ENCODE measurements at regions not wholly inside any gene's neighbourhood (a gene's known extent, or its start where the extent isn't known, plus 50 kb on each side); places are given as distances from the start of the nearest gene placed in this dataset.

DNA sequence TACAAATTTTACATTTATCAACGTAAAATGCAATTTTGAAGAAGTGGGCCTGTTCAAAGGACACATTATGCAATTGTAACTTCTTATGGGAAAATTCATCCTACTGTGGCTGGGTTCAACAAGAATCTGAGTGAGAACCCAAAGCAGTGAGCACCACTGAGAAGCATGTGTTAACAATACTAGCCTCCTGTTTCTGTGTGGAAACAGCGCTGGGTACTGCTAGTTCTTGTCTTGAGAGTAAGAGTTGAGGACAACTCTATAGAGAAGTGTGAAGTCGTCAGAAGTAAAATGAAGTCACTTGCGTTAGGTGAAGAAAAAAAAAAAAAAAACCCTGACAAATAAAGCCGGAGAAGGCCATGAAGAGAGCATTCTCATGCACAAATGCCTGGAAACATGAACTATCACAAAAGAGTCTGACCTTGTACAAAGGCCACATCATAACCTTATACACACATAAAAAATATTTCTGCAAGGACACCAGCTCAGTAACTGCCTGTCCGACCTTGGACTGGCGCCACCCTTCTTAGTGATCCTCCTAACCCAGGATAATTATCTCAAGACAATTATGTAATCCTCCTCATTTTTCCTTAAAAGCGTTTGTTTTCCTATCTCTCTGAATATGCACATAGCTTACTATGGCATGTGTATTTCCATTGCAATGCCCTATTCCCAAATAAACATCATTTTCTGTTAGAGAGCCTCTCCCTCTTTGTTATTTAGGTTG lies 554.9 kb downstream of the HTR7 start:
- Histone ChIP-seq H3K27me3 (no peaks in the 10 kb centered on the region), H3K4me3 (no peak overlapping the region), H3K4me1 (no peaks in the 10 kb centered on the region), H3K27ac (no peak overlapping the region), H3K36me3 (no peaks in the 10 kb centered on the region), H3K9me3 (no peaks in the 10 kb centered on the region)
- no peak for ATAC-seq
- WGBS, 4 donors: 71 to 74% (median 71%) methylated on average over 8 of the region's 8 CpGs
- peak in 1 of 5 donors; percentile 34 for DNase-seq
- TF ChIP-seq POLR2A (IDR thresholded peaks at IDR 0.05): no peak
- TF ChIP-seq, protein P1, sequence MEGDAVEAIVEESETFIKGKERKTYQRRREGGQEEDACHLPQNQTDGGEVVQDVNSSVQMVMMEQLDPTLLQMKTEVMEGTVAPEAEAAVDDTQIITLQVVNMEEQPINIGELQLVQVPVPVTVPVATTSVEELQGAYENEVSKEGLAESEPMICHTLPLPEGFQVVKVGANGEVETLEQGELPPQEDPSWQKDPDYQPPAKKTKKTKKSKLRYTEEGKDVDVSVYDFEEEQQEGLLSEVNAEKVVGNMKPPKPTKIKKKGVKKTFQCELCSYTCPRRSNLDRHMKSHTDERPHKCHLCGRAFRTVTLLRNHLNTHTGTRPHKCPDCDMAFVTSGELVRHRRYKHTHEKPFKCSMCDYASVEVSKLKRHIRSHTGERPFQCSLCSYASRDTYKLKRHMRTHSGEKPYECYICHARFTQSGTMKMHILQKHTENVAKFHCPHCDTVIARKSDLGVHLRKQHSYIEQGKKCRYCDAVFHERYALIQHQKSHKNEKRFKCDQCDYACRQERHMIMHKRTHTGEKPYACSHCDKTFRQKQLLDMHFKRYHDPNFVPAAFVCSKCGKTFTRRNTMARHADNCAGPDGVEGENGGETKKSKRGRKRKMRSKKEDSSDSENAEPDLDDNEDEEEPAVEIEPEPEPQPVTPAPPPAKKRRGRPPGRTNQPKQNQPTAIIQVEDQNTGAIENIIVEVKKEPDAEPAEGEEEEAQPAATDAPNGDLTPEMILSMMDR (IDR thresholded peaks at IDR 0.05): no peak
- intact Hi-C loops (cut with DNase I): no loop called here

GRCh38 chr10:90304533-90304932 lies 553.3 kb downstream of the HTR7 start:
- Histone ChIP-seq H3K36me3 (no peaks in the 10 kb centered on the region), H3K27ac (no peak overlapping the region), H3K27me3 (no peaks in the 10 kb centered on the region), H3K4me3 (no peak overlapping the region), H3K4me1 (no peaks in the 10 kb centered on the region), H3K9me3 (peaks cover 0 to 9% (median 2%) of the 10 kb centered on the region in 12 donors)
- intact Hi-C loops (cut with DNase I): no loop called here
- ATAC-seq (no peak), DNase-seq (no peak)
- TF ChIP-seq, protein P1 (IDR thresholded peaks at IDR 0.05): no peak
- no peak for TF ChIP-seq POLR2A (IDR thresholded peaks at IDR 0.05)
- WGBS, 4 donors: 0% methylated on average over 1 of the region's 1 CpG

GRCh38 chr10:90306187-90306586 lies 551.7 kb downstream of the HTR7 start:
- intact Hi-C loops (cut with DNase I): no loop called here
- Histone ChIP-seq H3K36me3 (no peaks in the 10 kb centered on the region), H3K9me3 (peaks cover 0 to 9% (median 2%) of the 10 kb centered on the region in 12 donors), H3K27me3 (no peaks in the 10 kb centered on the region), H3K27ac (no peak overlapping the region), H3K4me1 (no peaks in the 10 kb centered on the region), H3K4me3 (no peak overlapping the region)
- TF ChIP-seq POLR2A (IDR thresholded peaks at IDR 0.05): no peak
- TF ChIP-seq, protein P1 (IDR thresholded peaks at IDR 0.05): no peak
- ATAC-seq (peak in 2 of 4 donors; percentile 47 to 62), DNase-seq (no peak)
- WGBS, 4 donors: 36 to 51% (median 43%) methylated on average over 1 of the region's 1 CpG

DNA sequence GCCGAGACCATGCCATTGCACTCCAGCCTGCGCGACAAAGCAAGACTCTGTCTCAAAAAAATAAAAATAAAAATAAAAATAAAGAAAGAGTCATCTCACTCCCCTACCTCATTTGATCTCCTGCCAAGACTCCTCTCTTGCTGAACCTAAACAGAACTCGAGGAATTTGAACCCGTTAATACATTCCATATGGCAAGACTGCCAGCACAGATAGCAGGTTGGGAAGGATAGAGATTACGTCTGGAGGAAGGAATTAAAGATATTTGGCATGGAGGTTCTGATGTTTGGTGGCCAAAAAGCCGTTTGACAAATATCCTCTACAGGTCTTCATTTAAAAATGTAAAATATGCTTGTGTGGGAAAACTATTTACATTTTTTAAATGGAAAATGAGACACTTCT lies 549.6 kb downstream of the HTR7 start:
- no peak for ATAC-seq
- 60 to 67% (median 64%) methylated on average over 7 of the region's 7 CpGs for WGBS, 4 donors
- TF ChIP-seq, protein P1 (IDR thresholded peaks at IDR 0.05): no peak
- no peak for TF ChIP-seq POLR2A (IDR thresholded peaks at IDR 0.05)
- intact Hi-C loops (cut with DNase I): no loop called here
- no peak overlapping the region for H3K27ac ChIP-seq
- DNase-seq: no peak
- no peaks in the 10 kb centered on the region for H3K36me3 ChIP-seq
- no peak overlapping the region for H3K4me3 ChIP-seq
- no peaks in the 10 kb centered on the region for H3K4me1 ChIP-seq
- H3K27me3 ChIP-seq: no peaks in the 10 kb centered on the region
- H3K9me3 ChIP-seq: peaks cover 0 to 9% (median 2%) of the 10 kb centered on the region in 12 donors

Data from heart left ventricle (tissue), 16 donors.